ENCODE measurements at regions not wholly inside any gene's neighbourhood (a gene's known extent, or its start where the extent isn't known, plus 50 kb on each side); places are given as distances from the start of the nearest gene placed in this dataset.

GRCh38 chr7:124295289-124295688, 262.4 kb upstream of the TMEM229A start:
- peaks cover 6 to 26% (median 13%) of the 10 kb centered on the region in 7 donors for H3K9me3 Mint-ChIP-seq
- DNase-seq (no peak), ATAC-seq (ENCODE audit: low read depth in 2 of 2) (no peak)
- H3K4me3 Mint-ChIP-seq, result no peak overlapping the region
- no peak overlapping the region for H3K27ac Mint-ChIP-seq
- no peaks in the 10 kb centered on the region for H3K4me1 Mint-ChIP-seq
- no peaks in the 10 kb centered on the region for H3K27me3 Mint-ChIP-seq
- no peaks in the 10 kb centered on the region for H3K36me3 Mint-ChIP-seq

- Mint-ChIP-seq H3K27me3 (no peaks in the 10 kb centered on the region), H3K36me3 (no peaks in the 10 kb centered on the region), H3K4me1 (no peaks in the 10 kb centered on the region), H3K27ac (no peak overlapping the region), H3K9me3 (peaks cover 0 to 6% (median 1%) of the 10 kb centered on the region in 7 donors), H3K4me3 (no peak overlapping the region)
- ATAC-seq (ENCODE audit: low read depth in 2 of 2), result no peak
- DNase-seq, result no peak
Measured at GRCh38 chr7:124284937-124285336, 252.1 kb upstream of the TMEM229A start.

GRCh38 chr7:124276005-124276622, 243.2 kb upstream of the TMEM229A start:
- Mint-ChIP-seq H3K36me3 (no peaks in the 10 kb centered on the region), H3K4me3 (no peak overlapping the region), H3K4me1 (no peaks in the 10 kb centered on the region), H3K27me3 (no peaks in the 10 kb centered on the region), H3K27ac (no peak overlapping the region), H3K9me3 (peaks cover 0 to 5% (median 0%) of the 10 kb centered on the region in 7 donors)
- ATAC-seq (ENCODE audit: low read depth in 2 of 2) (no peak), DNase-seq (no peak)

GRCh38 chr7:124275411-124275810, 242.5 kb upstream of the TMEM229A start:
- peaks cover 0 to 5% (median 0%) of the 10 kb centered on the region in 7 donors for H3K9me3 Mint-ChIP-seq
- no peaks in the 10 kb centered on the region for H3K4me1 Mint-ChIP-seq
- H3K27me3 Mint-ChIP-seq, result no peaks in the 10 kb centered on the region
- no peak for ATAC-seq (ENCODE audit: low read depth in 2 of 2)
- no peak overlapping the region for H3K27ac Mint-ChIP-seq
- no peak overlapping the region for H3K4me3 Mint-ChIP-seq
- DNase-seq, result no peak
- no peaks in the 10 kb centered on the region for H3K36me3 Mint-ChIP-seq

GRCh38 chr7:124269774-124270173, 236.9 kb upstream of the TMEM229A start:
- Mint-ChIP-seq H3K27ac (no peak overlapping the region), H3K9me3 (peaks cover 0 to 5% (median 0%) of the 10 kb centered on the region in 7 donors), H3K4me1 (no peaks in the 10 kb centered on the region), H3K27me3 (no peaks in the 10 kb centered on the region), H3K4me3 (no peak overlapping the region), H3K36me3 (no peaks in the 10 kb centered on the region)
- no peak for ATAC-seq (ENCODE audit: low read depth in 2 of 2)
- no peak for DNase-seq

GRCh38 chr7:124267154-124267553, 234.3 kb upstream of the TMEM229A start:
- no peak for ATAC-seq (ENCODE audit: low read depth in 2 of 2)
- Mint-ChIP-seq H3K4me1 (no peaks in the 10 kb centered on the region), H3K9me3 (no peaks in the 10 kb centered on the region), H3K36me3 (no peaks in the 10 kb centered on the region), H3K27ac (no peak overlapping the region), H3K4me3 (no peak overlapping the region), H3K27me3 (no peaks in the 10 kb centered on the region)
- no peak for DNase-seq

- Mint-ChIP-seq H3K4me3 (no peak overlapping the region), H3K27ac (no peak overlapping the region), H3K27me3 (no peaks in the 10 kb centered on the region), H3K36me3 (no peaks in the 10 kb centered on the region), H3K9me3 (peaks cover 0 to 4% (median 0%) of the 10 kb centered on the region in 7 donors), H3K4me1 (no peaks in the 10 kb centered on the region)
- DNase-seq (no peak), ATAC-seq (ENCODE audit: low read depth in 2 of 2) (no peak)
Measured at GRCh38 chr7:124263232-124263827, 230.5 kb upstream of the TMEM229A start.

- Mint-ChIP-seq H3K27ac (no peak overlapping the region), H3K9me3 (peaks cover 0 to 4% (median 0%) of the 10 kb centered on the region in 7 donors), H3K36me3 (no peaks in the 10 kb centered on the region), H3K27me3 (no peaks in the 10 kb centered on the region), H3K4me3 (no peak overlapping the region), H3K4me1 (no peaks in the 10 kb centered on the region)
- ATAC-seq (ENCODE audit: low read depth in 2 of 2) (no peak), DNase-seq (no peak)
Measured at GRCh38 chr7:124261710-124262109, 228.8 kb upstream of the TMEM229A start.

- no peak for DNase-seq
- H3K36me3 Mint-ChIP-seq, result no peaks in the 10 kb centered on the region
- no peak overlapping the region for H3K27ac Mint-ChIP-seq
- H3K9me3 Mint-ChIP-seq, result peaks cover 0 to 8% (median 4%) of the 10 kb centered on the region in 7 donors
- H3K27me3 Mint-ChIP-seq, result no peaks in the 10 kb centered on the region
- ATAC-seq (ENCODE audit: low read depth in 2 of 2), result no peak
- no peak overlapping the region for H3K4me3 Mint-ChIP-seq
- H3K4me1 Mint-ChIP-seq, result no peaks in the 10 kb centered on the region
Measured at GRCh38 chr7:124257638-124258308, 224.9 kb upstream of the TMEM229A start.

- DNase-seq, result no peak
- Mint-ChIP-seq H3K36me3 (no peaks in the 10 kb centered on the region), H3K27ac (no peak overlapping the region), H3K4me1 (no peaks in the 10 kb centered on the region), H3K9me3 (peaks cover 0 to 8% (median 4%) of the 10 kb centered on the region in 7 donors), H3K27me3 (no peaks in the 10 kb centered on the region), H3K4me3 (no peak overlapping the region)
- ATAC-seq (ENCODE audit: low read depth in 2 of 2), result no peak
Measured at GRCh38 chr7:124255041-124255655, 222.3 kb upstream of the TMEM229A start.

- Mint-ChIP-seq H3K4me1 (no peaks in the 10 kb centered on the region), H3K36me3 (no peaks in the 10 kb centered on the region), H3K9me3 (peaks cover 0 to 7% (median 4%) of the 10 kb centered on the region in 7 donors), H3K4me3 (no peak overlapping the region), H3K27ac (no peak overlapping the region), H3K27me3 (no peaks in the 10 kb centered on the region)
- no peak for DNase-seq
- no peak for ATAC-seq (ENCODE audit: low read depth in 2 of 2)
Measured at GRCh38 chr7:124254396-124254795, 221.5 kb upstream of the TMEM229A start.

- ATAC-seq (ENCODE audit: low read depth in 2 of 2), result no peak
- Mint-ChIP-seq H3K4me1 (no peaks in the 10 kb centered on the region), H3K27ac (no peak overlapping the region), H3K9me3 (peaks cover 2 to 9% (median 4%) of the 10 kb centered on the region in 7 donors), H3K36me3 (no peaks in the 10 kb centered on the region), H3K27me3 (no peaks in the 10 kb centered on the region), H3K4me3 (no peak overlapping the region)
- DNase-seq, result no peak
Measured at GRCh38 chr7:124251636-124252035, 218.8 kb upstream of the TMEM229A start.

- H3K36me3 Mint-ChIP-seq, result no peaks in the 10 kb centered on the region
- H3K27me3 Mint-ChIP-seq, result no peaks in the 10 kb centered on the region
- DNase-seq (no peak), ATAC-seq (ENCODE audit: low read depth in 2 of 2) (no peak)
- no peak overlapping the region for H3K4me3 Mint-ChIP-seq
- H3K4me1 Mint-ChIP-seq, result no peaks in the 10 kb centered on the region
- H3K9me3 Mint-ChIP-seq, result peaks cover 1 to 9% (median 4%) of the 10 kb centered on the region in 7 donors
- H3K27ac Mint-ChIP-seq, result no peak overlapping the region
Measured at GRCh38 chr7:124250297-124251034, 217.6 kb upstream of the TMEM229A start.

Data from naive B cell (primary cell).